ENCODE measurements at regions not wholly inside any gene's neighbourhood (a gene's known extent, or its start where the extent isn't known, plus 50 kb on each side); places are given as distances from the start of the nearest gene placed in this dataset.
"Not testable (repeated sequence)": the region's sequence is repeated elsewhere in the genome, so short reads cannot be mapped to it uniquely, and the experiment has no call there.

GRCh38 chr18:71036783-71037182, 747.9 kb downstream of the SOCS6 start:
- DNase-seq, result no peak

- DNase-seq, result not testable (repeated sequence)
Observed at GRCh38 chr18:71031296-71032191, 742.7 kb downstream of the SOCS6 start.

DNA sequence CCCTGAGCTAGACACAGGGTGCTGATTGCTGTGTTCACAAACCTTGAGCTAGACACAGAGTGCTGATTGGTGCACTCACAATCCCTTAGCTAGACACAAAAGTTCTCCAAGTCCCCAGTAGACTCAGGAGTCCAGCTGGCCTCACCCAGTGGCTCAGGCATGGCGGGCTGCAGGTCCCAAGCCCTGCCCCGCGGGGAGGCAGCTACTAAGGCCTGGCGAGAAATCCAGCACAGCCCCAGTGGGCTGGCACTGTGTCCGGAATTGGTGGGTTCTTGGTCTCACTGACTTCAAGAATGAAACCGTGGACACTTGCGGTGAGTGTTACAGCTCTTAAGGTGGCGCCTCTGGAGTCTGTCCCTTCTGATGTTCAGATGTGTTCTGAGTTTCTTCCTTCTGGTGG, 741.2 kb downstream of the SOCS6 start:
- not testable (repeated sequence) for DNase-seq

DNA sequence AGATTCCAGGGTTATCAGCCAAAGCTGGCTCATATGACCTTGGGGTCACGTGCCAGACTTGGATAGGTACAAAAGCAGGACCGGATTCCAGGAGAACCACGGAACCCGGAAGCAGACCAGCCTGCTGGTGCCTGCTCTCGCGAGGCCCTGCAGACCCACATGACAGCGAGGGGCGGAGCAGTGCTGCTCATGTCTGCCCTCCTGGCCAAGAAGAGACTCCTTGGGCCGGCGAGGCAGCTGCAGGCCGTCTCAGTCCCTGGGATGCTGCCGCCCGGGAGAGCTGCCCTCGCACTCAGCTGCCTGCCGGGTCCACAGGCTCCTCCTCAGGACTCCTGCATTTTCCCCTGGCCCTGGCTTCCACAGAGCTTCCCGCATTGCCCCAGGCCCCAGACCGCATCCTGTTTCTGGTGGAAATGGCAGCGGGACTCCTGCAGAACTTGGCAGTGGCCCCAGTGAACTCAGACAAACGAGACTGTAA, 739.5 kb downstream of the SOCS6 start:
- no peak for DNase-seq

DNA sequence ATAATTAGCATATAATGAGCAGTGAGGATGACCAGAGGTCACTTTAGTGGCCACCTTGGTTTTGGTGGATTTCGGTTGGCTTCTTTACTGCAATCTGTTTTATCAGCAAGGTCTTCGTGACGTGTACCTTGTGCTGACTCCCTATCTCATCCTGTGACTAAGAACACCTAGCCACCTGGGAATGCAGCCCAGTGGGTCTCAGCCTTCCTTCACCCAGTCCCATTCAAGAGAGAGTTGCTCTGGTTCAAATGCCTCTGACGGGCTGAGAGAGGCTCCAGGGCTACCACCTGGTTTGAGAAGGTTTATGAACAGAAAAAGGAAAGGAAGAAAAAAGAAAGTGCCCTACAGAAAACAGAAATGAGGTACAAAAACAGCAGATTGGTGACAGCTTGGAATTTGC, 738.7 kb downstream of the SOCS6 start:
- no peak for DNase-seq

DNA sequence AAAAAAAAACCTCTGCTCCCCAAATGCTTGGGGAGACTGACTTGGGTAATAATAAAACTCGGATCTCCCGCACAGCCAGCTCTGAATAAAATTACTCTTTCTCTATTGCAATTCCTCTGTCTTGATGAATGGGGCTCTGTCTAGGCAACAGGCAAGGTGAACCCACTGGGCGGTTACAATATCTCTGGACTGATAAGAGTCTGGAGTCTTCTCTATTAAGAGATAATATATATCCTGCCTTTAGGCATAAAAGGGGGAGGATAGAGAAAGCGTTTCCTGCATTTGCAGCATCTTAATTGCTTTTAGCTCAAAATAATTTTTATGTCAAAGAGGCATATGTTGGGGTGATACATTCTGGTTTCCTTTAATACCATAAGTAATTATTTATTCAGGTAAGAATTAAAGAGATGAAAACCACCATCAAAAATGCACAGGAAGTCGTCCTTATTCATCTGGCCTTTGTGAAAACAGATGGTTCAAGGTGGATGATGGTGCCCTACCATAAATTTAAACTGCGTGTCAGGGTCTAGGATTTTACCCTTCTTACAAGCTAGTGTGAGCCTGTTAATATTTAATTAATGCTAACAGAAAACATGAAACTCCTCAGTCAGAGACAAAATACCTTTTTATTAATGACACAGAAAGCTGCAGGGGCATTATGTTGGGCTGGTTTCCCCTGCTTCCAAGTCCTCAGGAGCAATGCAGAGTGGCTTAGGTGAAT, 736.8 kb downstream of the SOCS6 start:
- DNase-seq, result no peak

DNA sequence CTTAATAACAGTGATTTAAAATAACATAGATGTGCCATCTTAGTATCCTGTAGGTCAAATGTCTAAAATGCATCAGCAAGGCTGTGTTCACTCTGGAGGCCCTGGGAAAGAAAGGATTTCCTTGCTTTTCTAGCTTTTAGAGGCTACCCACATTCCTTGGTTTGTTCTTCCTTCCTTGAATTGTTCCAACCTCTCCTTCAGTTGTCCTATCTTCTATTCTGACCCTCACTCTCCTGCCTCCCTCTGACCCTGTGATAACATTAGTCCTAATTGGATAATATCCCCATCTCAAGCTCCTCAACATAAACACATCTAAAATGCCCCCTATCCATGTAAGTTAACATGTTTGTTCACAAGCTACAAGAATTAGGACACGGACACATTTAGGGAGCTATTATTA, 733.5 kb downstream of the SOCS6 start:
- no peak for DNase-seq

GRCh38 chr18:71021030-71021362, 732.2 kb downstream of the SOCS6 start:
- no peak for DNase-seq

DNA sequence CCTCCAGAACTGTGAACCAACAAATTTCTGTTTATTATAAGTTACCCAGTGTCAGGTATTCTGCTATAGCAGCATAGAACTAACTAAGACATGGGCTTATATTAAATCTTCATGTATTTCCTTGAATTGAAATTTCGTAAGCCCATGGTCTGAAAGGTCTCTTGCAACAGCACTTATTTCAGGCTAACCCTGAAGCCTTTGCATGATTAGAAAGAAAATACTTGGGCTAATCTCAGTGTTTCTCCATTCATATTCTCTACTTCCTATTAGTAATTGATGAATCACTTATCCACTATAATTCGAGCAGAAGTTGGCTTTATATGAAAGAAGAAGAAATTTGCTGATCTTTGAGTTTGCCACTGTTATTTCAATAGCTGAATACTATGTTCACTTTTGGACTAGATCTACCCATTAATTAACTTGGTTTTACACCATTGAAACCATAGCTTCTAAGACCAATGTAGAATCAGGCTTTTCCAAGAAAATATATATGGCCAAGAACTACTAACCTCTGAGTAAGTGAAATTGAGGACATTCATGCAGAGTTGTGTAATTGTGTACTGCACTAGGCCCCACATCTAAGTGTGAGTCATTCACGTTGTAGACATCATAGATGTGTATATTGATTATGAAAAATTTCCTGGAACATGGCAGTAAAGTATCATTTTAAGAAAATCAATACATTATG, 731.6 kb downstream of the SOCS6 start:
- no peak for DNase-seq

DNA sequence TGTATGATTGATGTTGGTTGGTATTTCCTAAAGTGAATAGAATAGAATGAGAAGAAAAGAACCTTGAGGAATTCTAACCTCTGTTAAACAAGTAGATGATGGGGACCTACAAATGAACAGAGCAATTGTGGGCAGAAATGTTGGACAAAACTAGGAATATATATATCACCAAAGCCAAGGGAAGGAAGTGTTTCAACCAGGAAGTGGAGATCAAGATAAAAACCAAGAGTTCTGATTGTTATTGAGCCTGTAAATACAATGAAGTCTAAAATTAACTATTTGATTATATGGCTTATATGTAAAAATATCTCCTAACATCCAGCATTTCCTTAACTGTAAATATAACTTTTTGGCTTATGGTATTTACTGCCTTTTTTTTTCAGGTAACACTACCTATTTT, 730.0 kb downstream of the SOCS6 start:
- no peak for DNase-seq

DNA sequence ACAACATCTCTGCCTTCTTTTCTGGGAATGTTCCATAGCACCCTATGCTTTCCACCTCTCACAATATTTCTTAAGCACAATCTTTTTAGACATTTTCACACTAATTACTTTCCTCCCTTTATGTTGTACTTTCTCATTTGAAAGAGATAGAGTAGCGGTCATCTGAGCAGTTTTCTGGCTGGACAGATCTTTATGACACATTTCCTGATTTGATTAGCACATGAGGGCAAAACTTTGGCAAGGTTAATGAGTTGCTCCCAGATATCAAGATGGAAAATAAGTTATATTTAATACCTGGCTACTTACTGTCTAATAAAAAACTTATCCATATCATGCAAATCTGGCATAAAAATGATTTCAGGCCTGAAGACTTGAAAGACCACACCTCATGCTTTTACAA, 723.9 kb downstream of the SOCS6 start:
- DNase-seq, result no peak

DNA sequence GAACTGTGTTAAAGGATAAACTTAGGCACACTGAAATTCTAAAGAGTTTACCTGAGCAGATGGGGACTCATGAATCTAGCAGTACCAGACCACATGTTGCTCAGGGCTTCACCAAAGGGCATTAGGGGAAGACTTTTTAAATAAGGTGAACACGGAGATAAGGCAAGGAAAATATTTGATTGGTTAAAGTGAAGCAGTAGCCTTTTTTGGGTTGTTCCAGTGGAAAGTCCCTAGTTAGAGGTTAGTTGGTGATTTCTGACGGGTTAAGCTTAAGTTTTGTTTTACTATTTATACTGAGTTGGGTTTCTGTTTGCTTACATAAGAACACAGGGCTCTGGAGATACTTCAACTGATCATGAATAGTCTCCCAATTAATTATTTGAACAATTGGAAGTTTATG, 722.5 kb downstream of the SOCS6 start:
- DNase-seq, result no peak

DNA sequence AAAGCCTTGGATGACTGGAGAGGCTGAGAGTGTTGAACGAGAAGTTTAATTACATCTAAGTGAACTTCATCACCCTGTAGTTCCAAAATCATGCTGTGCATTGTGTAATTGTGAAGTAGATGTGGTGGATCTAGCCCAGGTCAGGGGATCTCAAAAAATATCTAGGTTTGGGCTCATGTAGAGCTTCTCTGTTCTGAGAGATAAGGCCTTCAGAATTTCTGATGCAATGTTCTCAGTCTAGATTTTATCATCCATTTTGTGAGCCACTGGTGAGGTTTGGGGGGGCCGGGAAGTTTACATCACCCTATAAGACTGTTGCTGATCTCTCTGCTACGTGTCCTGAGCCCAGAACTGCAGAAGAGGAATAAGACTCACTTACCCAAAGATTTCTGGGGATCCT, 719.4 kb downstream of the SOCS6 start:
- DNase-seq, result no peak

GRCh38 chr18:71001597-71001996, 712.8 kb downstream of the SOCS6 start:
- no peak for DNase-seq

GRCh38 chr18:70998490-70998889, 709.6 kb downstream of the SOCS6 start:
- no peak for DNase-seq

- no peak for DNase-seq
Observed at GRCh38 chr18:70994116-70994515, 705.3 kb downstream of the SOCS6 start.

GRCh38 chr18:70991577-70991976, 702.7 kb downstream of the SOCS6 start:
- no peak for DNase-seq

- DNase-seq, result no peak
Observed at GRCh38 chr18:70985948-70986347, 697.1 kb downstream of the SOCS6 start.

- DNase-seq, result no peak
Observed at GRCh38 chr18:70982292-70982691, 693.4 kb downstream of the SOCS6 start.

- no peak for DNase-seq
Observed at GRCh38 chr18:70981400-70982140, 692.7 kb downstream of the SOCS6 start.

- no peak for DNase-seq
Observed at GRCh38 chr18:70973626-70974025, 684.8 kb downstream of the SOCS6 start.

DNA sequence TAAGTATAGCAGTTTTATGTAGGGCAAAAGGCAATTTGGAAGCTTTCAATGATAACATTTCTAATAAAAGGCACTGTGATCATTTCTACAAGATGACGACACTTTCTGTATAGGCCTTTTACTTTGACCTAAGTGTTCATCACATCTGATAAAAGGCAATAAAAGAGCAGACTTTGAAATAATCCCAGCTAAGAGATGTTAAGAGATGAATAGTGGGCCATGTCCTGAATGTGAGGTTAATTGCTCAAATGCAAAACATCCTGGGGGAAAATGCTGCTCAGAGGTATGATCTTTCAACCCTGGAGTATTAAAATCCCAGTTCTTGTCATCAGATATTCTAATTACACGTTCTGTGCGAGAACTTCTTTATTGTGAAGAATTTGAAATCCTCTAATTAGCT, 677.6 kb downstream of the SOCS6 start:
- no peak for DNase-seq

- no peak for DNase-seq
Observed at GRCh38 chr18:70961939-70962338, 673.1 kb downstream of the SOCS6 start.

Data from stimulated activated CD4-positive, alpha-beta T cell treated with anti-CD3 and anti-CD28 coated beads, Interleukin-1b, Interleukin-23, amount 100 ng/mL, for 48 hours (primary cell).